SHP77 treated with DMSO at 0.1 percent for 48 hours (cell line): ENCODE measurements at regions not wholly inside any gene's neighbourhood (a gene's known extent, or its start where the extent isn't known, plus 50 kb on each side); places are given as distances from the start of the nearest gene placed in this dataset.

Experiments
- DNase-seq: peaks from one replicate; lab custom pipeline; 2025; lab: John Stamatoyannopoulos, UW

DNA sequence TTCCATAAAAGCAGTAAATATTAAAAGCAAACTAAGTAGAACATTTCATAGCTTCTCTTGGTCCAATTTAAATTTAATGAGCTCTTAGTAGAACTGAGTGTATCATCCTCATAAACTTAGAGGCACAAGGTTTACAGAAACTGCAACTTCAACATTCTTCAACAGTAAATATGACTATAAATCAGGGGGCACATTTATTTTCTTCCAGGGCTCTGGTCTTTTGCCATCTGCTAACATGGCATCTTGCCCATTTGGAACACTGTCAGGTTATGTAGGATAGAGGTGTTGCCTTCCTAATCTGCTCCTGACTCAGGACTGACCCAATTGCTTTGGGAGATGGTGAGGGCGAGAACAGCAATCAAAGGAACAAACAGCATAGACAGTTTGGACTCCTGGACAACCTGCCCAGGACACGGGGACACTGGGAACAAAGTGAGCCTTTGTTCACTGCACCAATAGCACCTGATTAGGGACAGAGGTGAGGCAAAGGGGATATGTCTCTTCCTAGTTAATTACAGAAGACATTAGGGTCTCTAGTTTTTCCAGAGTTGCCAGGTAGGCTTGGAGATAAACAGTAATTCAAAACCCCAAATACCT, 610.2 kb upstream of the ROBO2 start:
- DNase-seq = peak; percentile 22

DNA sequence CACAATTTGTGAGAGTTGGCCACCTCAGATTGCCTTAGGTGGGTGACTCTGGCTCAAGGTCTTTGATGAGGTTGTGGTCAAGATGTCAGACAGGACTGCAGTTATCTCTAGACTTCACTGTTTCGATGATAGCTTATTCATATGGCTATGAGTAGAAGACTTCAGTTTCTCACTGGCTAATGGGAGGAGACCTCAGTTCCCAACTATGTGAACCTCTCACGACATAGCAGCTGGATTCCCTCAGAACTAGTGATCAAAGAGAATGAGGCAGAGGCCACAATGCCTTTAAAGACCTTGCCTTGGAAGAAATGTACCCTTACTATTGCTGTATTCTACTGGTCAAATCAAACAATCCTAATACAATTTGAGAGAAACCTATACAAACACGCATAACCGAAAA, 607.5 kb upstream of the ROBO2 start:
- no peak for DNase-seq

DNA sequence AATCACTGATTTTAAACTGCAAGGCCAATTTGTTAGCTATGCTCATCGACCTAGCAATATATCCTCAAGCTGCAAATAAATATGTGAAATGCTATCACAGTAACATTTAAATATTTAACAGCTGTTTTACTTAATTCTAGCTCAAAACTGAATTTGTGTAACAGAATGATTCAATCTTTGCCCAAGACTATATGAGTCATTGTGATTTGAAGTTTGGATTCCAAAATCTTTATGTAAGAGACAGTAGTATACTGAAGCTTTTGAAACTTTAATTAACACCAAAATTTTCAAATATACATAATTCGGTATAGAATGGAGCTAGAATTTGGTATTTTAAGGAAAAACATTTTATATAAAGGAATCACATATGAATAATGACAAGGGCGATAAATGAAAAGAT, 603.0 kb upstream of the ROBO2 start:
- no peak for DNase-seq

DNA sequence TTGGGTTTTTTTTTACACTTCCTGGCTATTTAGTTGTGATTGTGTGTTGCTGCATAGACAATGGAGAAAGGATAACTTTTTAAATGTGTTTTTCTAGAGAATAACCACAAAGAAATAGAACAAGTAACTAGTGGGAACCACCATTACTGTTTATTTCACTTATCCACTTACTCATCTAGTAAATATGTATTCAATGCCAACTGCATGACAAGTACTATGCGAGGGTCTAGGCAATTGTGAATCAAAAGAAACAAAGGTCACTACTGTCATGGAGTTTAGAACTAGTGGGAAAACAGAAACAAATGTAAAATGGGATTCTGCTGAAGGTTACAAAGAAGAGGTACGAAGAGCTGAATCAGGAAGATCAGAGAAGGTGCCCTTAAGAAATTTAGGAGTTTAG, 600.9 kb upstream of the ROBO2 start:
- DNase-seq = no peak

DNA sequence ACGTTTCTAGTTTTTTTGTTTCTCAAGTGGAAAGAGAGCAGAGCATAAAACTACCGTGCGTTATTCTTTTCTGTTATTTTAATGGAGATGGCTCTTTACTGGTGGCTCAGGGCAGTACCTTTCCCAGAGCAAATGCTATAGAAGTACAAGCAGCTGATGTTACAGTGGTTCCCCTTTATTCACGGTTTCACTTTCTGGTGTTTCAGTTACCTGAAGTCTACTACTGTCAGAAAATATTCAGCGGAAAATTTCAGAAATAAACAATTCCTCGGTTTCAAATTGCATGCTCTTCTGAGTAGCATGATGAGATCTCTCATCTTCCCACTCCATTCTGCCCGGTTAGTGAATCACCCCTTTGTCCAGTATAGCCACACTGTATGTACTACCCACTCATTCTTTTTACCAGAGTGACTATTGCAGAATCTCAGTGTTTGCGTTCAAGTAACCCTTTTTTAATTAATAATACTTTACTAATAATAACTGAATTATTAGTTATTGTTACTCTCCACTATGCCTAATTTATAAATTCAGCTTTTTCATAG, 597.5 kb upstream of the ROBO2 start:
- no peak for DNase-seq

DNA sequence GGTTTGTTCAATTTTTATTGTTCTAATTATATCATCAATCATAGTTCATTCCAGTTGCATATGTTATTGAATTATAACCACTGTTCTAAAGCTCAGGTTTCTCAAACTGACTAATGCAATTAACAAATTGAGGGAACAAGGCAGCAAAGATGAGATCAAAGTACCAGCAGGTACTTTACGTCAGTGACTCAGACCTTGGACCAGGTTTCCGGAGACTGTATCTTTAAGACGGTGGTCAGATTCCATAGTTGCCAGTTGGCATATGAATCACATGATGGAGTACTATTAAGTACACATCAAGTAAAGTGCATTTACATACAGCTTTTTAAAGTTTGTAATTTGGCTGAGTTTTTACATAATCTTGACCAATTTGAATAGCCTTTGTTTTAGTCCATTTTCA, 583.6 kb upstream of the ROBO2 start:
- no peak for DNase-seq

DNA sequence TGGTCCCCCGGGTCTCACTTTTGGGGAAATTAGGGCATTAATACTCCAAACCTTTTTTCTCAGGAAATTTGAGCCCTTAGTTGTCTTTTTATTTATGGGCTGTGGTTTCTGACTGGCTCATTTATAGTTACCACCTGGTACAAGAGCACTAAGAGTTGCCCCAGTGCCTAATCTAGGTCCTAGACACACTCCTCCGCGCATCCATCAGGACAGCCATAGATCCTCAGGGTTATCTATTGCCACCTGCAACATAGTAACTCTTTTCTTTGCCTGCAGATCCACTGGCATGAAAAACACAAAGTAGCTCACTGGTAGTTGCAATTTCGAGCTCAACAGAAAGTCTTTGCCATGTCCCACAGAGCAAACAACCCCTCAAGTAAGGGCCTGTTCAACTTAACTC, 576.4 kb upstream of the ROBO2 start:
- no peak for DNase-seq

DNA sequence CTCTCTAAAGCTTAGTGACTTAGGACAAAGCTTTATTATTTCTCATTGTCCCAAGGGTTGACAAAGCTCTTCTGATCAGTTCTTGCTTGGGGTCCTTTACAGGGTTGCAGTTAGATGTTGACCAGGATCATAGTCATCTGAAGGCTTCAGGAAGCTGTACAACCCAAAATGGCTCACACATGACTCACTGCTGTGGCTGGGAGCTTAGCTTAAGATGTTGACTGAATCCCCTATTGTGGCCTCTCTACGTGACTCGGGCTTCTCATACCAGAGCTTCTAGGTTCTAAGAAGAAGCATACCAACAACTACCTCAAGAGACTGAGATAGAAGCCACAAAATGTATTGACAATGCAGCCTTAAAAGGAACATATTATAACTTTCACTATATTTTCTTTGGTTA, 569.6 kb upstream of the ROBO2 start:
- DNase-seq = no peak

DNA sequence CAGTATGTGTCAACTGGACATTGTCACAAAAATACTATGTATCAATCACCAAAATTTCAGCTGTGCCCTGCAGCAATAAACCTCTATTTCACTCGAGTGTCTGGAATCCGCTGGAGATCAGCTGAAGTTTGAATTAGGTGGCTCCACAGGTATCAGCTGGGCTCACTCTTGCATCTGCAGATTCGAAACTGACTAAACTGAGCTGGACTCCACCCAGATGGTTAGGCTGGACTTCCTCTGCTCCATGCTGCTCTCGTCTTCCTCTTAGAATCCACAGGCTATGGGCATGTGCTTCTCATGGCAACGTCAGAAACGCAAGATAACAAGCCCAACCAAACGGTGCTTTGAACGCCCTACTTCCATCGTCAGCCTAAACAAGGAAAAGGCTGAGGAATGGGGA, 565.3 kb upstream of the ROBO2 start:
- DNase-seq = no peak

DNA sequence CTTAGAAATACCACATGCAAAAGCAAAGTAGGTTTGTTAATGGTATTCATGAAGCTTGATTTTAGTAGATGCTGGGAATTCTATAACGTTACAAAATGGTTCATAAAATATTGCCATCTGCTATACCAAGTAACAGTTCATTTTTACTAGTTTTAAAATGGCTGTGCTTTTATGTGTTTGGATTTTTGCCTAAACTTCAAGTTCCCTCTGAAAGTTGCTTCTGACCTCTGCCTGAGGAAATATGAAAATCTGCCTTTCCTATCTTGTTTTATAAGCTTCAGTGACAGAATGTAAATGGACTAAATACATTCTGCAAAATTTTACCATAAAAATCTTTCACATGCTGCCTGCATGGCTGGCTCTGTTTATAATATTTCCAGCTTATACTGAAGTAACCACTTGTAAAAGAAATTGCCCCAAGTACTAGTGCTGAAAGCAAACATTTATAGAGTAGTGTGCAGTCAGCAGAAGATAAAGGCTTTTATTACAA, 560.7 kb upstream of the ROBO2 start:
- DNase-seq = no peak

DNA sequence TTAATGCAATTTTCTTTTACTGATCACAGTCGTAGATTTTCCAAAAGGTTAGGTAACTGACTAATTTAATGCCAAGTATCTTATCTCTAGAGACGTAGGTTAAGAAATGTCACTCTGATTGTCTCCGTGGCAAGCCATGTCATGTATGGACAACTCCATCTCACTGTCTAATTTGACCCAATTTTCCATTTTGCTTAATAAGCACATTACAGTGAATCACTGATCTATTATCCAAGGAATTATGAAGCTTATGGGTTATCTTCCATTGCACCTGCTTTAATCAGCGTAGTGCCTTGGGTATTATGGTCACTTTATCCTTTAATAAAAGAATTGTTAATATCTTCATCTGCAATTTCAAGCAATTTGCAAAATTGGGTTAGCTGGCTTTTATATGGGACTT, 557.4 kb upstream of the ROBO2 start:
- DNase-seq = no peak

DNA sequence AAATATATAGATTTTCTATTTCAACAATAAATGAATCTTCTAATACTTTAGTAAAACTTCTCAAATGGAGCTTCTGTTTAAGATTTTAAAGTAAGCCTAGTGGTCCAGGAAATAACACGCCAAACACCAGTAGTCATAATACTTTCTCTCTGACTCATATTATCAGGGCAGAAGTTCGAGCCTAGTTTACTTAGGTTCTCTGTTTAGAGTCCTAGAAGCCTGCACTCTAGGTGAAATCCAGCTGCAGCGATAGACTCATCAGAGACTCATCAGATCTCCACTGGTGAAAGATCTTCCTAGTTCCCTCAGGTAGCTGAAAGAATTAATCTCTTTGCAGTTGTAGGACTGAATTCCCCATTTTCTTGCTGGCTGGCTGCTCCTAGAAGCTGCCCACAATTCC, 552.5 kb upstream of the ROBO2 start:
- no peak for DNase-seq

DNA sequence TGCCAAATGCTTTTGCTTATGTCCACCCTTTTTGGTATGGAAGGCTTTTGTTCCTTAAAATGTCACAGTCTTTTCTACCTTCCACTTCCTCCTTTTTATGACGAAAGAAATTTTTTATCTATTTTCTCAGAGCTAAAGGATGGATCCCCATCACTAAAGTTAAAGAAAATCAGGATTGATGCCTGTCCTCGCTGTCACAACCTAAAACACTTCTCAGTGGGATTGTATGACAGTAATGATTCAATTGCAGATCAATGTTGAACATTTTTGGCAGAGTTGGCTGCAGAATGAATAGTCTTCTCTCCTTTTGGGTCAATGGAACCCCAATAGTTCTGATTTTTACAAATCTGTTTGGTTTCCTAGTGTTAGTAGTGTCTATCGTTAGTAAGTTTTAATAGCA, 549.8 kb upstream of the ROBO2 start:
- DNase-seq = no peak

DNA sequence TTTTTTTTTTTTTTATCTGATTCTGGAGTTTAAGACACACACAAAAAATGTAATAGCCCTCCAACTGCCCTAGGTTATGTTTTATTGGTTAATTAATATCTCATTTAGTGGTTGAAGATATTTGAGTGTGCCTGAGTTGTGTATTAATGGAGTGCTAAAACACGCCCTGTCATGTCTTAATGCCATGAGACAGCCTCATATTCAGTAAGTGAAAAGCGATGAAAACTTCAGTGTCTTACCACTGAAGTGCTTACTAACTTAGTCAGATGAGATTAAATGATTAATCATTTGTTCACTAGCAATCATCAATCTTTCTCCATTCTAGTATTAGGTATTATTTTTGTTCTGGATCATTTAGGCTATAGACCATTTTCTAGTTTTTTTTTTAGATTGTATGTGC, 544.7 kb upstream of the ROBO2 start:
- no peak for DNase-seq

DNA sequence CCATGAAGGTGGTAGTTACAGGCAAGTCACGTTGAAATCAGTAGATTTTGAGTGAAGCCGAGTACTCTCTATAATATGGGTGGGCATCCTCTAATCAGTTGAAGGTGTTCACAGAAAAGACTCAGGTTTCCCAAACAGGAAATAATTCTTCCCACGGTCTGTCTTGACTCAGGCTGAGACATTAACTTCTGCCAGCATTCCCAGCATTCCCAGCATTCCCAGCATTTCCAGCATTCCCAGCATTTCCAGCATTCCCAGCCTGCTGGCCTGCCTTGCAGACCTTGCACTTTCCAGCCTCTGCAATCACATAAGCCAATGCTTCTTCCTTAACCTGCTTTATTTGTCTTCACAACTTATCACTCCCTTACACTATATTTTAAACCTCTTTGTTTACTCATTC, 542.3 kb upstream of the ROBO2 start:
- no peak for DNase-seq

DNA sequence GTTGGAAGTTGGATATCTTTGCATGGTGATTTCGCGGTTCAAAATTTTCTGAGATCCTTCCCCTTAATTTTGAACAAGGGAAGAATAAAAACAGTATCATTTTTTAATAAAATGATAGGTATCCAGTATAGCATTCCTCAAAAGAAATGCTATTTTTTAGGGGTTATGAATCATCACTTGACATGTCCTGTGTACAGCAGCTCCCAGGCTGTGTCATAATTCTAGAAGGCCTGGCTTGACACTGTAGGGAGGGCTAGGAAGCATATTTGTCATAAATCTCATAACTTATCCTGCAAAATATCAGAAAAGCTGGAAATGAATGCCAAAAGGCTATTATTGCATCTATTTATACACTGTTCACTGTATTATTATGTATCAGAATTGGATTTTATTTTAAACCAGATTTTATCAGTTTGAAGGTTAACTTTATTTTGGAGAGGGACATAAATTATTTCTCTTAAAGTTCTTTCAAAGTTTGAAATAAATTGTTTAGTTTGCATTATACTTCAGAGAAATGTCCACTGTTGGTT, 539.1 kb upstream of the ROBO2 start:
- no peak for DNase-seq

DNA sequence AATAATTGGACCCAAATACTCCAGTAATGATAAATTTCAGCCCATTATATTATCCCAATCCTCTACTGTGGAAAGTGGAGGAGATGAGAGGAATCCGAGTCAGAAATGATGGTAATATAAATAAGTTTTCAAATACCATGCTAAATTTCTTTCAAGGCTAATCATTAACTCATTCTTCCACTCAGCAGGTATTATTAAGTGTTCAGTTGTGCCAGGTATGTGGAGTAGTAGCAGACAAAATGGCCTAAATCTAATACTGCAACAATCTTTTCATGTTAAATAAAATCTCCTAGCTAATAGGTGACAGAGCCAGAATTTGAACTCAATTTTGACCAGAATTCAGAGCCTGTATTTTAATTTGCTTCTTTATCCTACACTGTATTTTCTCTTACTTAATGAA, 538.6 kb upstream of the ROBO2 start:
- no peak for DNase-seq

DNA sequence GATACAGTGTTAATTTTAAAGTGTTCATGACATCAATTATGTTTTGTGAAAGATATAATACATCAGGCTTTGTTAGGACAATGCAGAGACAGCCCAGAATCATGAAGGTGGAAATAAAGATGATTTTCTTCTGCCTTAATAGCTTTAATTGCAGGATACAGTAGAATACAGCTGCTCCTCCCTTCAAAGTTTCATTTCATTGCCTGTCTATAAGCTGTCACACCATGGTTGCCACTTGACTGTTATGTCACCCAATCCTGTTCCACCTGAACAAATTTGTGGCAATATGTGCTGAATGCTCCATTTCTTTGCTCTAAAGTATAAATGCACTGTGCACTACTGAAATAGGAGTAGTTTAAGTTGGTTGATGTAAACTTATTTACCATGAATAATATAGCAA, 537.8 kb upstream of the ROBO2 start:
- DNase-seq = no peak

DNA sequence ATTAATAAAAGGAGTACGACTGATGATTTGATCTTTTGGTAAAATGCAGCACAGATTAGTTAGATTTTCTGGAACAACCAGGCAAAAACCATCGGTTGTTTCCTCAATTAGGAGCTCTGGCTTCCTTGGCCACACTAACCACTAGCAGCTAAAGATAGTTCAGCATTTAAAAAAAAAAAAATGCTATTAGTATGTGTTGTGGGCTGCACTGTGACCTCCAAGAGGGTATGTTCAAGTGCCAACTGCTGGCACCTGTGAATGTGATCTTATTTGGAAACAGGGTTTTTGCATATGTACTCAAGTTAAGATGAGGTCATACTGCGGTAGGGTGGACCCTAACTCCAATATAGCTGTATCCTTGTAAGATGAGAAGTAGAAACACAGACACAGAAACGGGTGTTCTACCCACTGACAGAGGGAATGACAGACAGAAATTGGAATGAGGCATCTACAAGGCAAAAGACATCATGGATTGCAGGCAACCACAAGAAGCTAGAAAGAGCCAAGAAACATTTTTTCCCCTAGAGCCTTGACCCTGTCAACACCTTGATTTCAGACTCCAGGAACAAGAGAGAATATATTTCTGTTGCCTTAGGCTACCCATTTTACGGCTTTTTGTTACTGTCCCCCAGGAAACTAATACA, 534.6 kb upstream of the ROBO2 start:
- no peak for DNase-seq

DNA sequence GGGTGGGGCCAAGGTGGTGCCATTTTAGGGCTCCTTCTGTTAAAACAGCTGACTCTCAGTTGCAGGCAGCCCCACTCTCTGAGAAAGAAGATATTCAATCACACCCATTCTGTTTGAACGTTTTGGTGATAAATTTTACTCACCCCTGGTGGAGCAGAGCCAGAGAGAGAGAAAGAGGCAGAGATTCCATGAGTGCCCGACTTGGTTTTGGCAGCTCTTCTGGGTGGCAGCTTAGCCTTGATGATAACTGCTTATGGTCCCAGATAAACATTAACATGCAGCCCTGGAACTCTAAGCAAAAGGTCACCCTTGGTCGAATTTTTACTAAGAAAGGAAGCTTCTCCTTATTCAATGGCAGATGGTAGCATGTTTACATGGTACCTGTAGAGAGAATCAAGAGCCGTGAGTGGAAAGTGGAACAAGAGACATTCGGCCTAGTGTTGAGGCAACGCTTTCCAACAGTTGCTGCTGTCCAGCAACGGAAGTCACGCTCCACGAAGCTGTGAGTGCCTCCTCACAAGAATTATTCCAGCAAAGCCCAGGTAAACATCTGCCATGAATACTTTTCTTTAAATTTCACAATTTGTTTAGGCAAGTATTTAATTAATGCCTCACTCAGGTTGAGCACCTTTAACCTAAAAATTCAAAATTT, 530.6 kb upstream of the ROBO2 start:
- DNase-seq = no peak

DNA sequence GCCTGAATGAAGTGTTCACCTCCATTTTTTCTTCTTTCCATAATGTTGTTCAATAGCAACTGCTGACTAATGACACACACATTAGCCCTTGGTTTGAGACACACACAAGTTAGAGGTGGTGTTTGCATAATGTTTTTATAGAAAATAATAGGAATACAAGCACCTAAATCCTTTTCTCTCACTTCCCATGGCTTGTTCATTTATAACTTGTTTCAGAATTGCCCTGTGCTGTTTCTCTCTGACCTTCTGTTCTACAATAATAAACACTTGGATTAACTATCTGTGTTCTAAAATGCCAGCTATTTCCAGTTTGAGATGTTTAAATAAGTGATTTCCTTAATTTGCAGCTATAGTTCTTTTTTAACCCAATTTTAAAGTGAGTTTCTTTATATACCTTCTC, 525.1 kb upstream of the ROBO2 start:
- DNase-seq = no peak

DNA sequence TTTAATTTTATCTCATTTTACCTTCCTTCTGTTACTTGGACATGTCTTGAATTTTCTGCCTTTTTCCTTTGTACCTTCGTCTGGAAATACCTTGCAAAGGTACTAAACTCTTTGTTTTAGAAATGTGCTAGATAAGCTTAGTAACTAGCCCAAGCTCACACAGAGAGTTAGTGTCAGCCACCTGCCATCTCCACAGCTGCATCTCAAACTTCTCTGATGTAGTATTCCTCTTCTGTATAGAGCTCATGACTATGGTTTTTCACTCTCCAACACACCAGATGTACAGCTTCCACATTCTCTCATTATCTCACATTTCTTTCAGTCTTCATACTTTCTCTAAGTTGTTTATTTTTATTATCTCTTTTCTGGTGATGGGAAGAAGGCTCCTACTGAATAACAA, 516.6 kb upstream of the ROBO2 start:
- no peak for DNase-seq

DNA sequence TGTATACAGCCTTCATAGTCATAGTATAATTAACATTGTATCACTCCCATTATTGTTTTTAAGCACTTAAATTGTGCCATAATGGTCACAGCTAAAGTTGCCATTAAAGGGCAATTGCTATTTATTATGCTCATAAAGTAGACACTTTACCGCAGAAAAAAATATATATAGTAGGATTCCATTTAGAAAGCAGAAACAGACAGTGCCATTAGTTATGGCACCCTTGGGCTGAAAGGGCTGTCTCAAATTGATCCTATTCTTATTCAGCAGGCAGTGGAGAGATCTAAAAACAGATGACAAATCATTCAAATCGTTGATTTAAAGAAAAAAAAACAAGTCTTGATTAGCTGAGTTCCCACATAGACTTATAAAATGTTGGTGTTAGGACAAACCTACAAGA, 514.2 kb upstream of the ROBO2 start:
- DNase-seq = no peak
